GM19351 (cell line): ENCODE measurements at regions not wholly inside any gene's neighbourhood (a gene's known extent, or its start where the extent isn't known, plus 50 kb on each side); places are given as distances from the start of the nearest gene placed in this dataset.

Source experiments
- ATAC-seq: cut with Tn5 transposase; IDR thresholded peaks from one replicate; pipeline ENCODE4 v1.9.1; 2021; ENCODE audit warnings: mild to moderate bottlenecking, moderate library complexity; ENCODE audit not compliant: unreplicated experiment

- ATAC-seq, result no peak
Observed at GRCh38 chr17:33750943-33751701, 458.0 kb upstream of the ASIC2 start.

- no peak for ATAC-seq
Observed at GRCh38 chr17:33751702-33752065, 458.6 kb upstream of the ASIC2 start.

DNA sequence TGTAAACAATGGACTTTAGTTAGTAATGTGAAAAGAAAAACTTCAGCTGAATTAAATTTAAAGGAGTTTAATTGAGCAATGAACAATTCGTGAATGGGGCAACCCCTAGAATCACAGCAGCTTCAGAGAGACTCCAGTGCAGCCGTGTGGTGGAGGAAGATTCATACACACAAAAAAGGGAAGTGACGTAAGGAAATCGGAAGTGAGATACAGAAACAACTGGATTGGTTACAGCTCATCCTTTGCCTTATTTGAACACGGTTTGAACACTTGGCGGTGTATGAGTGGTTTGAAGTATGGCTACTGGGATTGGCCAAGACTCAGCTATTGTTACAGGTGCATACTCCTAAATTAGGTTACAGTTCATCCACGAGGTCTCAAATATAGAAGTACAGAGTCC, 460.4 kb upstream of the ASIC2 start:
- no peak for ATAC-seq

DNA sequence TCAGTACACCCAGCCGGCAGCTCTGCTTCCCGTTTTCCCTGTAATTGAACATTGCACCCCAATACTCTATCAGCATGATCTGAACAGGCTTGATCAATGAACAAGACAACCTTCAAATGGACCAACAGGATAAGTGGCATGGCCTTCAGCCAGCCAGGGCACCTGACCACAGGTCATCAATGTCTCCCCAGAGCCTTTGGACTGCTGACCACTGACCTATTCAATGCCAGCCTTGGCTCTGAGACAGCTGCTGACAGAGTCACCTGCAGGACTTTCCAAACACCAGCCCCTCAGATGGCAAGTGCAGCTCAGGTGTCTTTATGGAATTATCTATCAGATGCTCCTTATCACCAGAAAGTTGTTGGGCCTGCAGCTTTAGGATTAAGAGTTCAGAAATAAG, 462.9 kb upstream of the ASIC2 start:
- no peak for ATAC-seq

GRCh38 chr17:33765871-33766270, 472.8 kb upstream of the ASIC2 start:
- no peak for ATAC-seq

- ATAC-seq, result no peak
Observed at GRCh38 chr17:33766721-33767120, 473.6 kb upstream of the ASIC2 start.

DNA sequence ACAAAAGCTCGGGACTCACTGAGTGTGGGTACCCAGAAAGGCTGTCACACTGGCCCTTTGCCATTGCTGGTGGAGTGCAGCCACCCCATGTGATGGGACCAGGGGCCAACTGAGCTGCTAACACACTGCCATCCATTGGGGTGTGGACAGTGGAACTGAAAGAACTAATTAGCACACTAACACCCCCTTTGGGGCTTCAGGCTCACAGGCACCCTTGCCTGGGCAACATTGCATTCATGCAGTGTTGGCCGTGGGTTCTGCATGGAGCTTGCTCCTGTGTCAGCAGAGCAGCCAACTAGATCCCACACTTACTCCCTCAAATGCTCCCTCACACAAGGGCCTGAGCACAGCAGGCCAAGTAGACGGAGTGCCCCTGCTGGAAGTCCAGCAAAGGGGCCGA, 476.0 kb upstream of the ASIC2 start:
- no peak for ATAC-seq

- ATAC-seq, result no peak
Observed at GRCh38 chr17:33776304-33776703, 478.8 kb upstream of the CCL2 start.

DNA sequence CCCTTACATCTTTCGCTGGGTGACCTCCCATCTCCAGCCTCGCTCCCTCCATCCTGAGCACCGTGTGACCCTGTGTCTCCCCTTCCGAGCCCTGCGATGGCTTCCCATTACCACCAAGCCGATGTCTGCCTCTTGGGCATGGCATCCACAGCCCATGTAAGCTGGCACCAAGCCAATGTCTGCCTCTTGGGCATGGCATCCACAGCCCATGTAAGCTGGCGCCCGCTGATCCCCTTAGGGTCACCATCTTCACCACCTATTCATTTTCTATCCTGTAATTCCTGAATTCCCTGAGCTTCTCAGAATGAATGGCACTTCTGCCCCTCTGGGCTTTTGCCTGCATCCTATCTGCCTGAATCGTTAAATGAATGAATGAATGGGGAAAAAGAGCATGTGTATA, 478.2 kb upstream of the CCL2 start:
- no peak for ATAC-seq

DNA sequence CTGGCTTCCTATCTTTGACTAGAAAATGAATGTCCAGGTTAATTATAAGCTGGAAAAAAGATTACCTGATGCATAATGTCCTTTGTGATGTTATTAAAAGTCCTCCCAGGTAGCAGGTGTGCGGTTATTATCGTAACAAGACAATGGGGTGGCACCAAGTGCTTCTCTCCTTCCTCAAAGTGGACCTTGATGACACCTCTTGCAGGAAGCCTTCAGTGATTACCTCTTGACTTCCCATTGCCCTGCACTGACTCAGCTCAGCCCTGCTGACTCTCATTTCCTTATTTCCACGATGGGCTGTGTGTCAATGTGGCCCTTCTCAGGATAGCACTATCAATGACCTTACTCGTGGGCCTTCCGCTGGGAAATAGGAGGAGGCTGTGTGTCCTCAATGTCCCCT, 477.4 kb upstream of the CCL2 start:
- ATAC-seq, result no peak

GRCh38 chr17:33778505-33779233, 476.4 kb upstream of the CCL2 start:
- no peak for ATAC-seq

DNA sequence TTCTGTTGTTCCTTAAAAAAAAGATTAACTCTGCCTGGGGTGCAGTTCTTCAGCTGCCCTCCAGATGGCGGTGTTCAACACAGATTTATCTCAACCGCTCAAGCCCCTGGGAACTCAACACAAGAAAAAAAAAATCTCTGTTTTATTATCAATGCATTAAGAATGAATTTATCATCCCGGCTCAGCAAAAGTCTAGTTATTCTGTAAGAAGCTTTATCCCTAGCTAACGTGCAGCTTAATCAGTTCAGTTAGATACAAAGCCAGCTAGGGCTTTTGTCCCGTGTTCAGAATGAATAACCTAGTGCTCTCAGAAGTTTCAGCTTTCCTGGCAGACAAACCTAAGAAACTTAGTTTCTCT, 475.9 kb upstream of the CCL2 start:
- ATAC-seq, result no peak

GRCh38 chr17:33785281-33785680, 469.8 kb upstream of the CCL2 start:
- ATAC-seq, result no peak

DNA sequence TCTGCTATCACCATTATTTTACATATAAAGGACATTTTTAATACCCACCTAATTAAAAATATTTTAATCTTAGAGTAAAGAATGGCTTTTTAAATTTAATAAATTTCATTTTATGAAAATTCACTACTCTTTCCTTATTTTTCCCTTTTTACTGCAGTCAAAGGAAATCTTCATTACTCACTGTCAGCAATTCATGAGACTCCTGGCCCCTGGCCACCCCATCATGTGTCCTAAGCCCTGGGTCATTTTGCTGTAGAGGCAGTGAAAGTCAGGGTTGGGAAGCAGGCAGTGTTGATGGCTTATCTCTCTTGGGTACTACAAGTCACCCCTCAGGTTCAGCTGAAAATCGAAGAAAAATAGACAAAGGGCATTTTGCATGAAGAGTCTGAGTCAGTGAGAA, 468.6 kb upstream of the CCL2 start:
- no peak for ATAC-seq

DNA sequence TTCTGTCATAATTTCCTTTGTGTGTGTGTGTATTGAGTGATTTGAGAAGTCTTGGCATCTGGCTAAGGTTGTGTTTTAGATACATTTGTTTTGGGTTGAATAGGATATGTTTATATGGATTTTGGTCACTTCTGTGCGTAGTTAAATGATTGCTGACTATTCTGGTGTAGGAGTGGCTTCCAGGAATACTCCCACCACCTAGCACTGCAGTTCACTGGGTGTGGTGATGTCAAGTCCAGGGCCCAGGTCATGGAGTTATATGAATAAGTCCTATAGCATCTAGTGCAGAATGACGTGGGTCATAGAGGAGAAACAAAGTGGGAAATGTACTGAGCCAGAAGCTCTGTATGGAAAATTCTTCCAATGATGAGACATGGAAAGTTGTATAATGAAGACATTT, 465.4 kb upstream of the CCL2 start:
- no peak for ATAC-seq

- ATAC-seq, result no peak
Observed at GRCh38 chr17:33797181-33797580, 457.9 kb upstream of the CCL2 start.

- ATAC-seq, result no peak
Observed at GRCh38 chr17:33798308-33798707, 456.8 kb upstream of the CCL2 start.

DNA sequence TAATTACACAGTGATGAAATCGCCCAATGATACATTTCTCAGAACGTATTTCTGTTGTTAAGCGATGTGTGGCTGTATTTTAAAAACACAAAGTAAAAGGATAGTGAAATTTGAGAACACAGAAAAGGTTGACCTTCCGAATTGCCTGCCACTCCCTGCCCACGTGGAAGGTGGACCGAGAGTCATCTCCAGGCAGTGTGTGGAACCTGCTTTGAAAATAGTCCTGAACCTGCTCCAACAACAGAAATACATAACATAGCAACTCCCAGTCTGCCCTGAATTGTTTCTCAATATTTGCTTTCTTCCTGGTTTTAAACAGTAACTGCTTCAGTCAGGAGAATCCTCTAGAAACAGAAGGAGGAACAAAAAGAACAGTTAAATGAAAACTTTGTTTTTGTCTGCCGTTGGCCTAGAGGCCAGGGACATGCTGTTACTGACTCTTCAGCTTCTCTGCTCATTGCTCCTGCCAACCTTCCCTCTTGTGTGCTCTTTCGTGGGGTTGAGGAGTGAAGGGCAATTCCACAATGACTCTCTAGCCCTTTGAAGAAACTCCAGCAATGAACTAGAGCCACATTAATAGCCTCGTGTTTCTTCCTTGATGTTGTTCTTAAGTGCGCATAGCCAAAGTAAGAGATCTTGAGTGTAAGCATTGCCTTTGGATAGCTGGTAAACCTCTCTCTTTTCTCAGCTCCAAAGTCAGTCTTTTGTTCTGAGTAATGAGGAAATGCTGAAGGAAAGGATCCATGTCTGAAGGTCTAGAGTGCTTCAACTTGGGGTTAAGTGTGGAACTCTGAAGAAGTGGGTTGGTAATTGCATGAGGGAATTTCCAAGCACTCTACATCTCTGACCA, 452.5 kb upstream of the CCL2 start:
- ATAC-seq, result no peak

DNA sequence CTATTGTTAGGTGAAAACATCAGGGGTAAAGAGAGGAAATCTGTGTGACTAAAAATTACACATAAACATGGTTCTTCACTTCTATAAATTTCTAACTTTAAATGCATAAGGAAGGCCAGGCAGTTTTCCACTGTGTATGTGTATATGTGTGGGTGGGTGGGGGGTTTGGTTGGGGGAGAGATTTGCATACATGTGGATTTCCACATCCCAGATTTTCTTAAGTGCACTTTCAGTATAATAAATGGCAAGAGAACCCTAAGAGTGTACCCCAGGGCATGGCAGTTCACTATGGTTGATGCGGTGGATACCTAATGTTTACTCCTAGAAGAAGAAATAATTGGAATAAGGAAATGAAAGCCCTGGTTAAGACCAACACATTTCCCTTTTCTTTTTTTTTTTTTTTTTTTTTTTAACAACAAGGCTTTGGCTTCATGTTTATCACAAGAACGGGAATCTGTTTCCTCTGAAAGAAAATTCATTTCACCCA, 451.8 kb upstream of the CCL2 start:
- no peak for ATAC-seq

DNA sequence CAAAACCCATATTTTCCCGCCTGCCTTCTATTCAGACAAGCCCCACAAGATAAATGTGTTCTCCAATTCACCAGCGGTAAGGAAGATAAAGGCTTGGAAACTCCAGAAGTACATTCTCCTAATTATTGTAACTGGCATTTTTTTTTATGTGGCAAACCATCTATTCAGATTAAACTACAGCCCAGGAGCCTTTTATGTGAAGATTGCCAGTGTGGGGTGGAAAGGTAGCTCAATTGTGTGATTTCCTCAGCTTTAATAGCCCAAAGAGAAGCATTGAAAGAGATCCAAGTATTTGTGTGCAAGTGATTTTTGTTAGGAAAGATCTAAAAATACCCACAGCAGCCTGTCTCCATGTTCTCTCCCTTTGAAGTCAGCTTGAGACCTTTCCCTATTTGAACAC, 451.4 kb upstream of the CCL2 start:
- no peak for ATAC-seq

GRCh38 chr17:33804401-33804800, 450.7 kb upstream of the CCL2 start:
- ATAC-seq, result no peak

GRCh38 chr17:33806631-33807030, 448.5 kb upstream of the CCL2 start:
- ATAC-seq, result no peak
